HEK293 (cell line): ENCODE measurements at regions not wholly inside any gene's neighbourhood (a gene's known extent, or its start where the extent isn't known, plus 50 kb on each side); places are given as distances from the start of the nearest gene placed in this dataset.

Source experiments
- CTCF ChIA-PET: fragments of 350-600 bp; formaldehyde crosslinking; extraction: SDS; loops from one replicate; lab custom pipeline; 2021; ENCODE audit warnings: antibody characterized with exemption; lab: Yijun Ruan, JAX
- POLR2A ChIA-PET: fragments of 300-600 bp; formaldehyde crosslinking; extraction: SDS; loops from one replicate; lab custom pipeline; 2020; ENCODE audit warnings: antibody characterized with exemption, inconsistent platforms; lab: Yijun Ruan, JAX
- H3K27ac ChIP-seq: fragments of 200-500 bp; sonication (Bioruptor generic); 2 replicates; pipeline ENCODE4 v1.5.1; 2014; ENCODE audit warnings: low read depth, low read length, control low read depth, inconsistent platforms; ENCODE audit errors: extremely low read depth
- H3K36me3 ChIP-seq, 2 experiments: fragments of 200-500 bp in 1 of 2; sonication (Bioruptor generic) in 1 of 2; 1 replicate in 1 of 2; 2 replicates in 1 of 2; pipeline ENCODE4 v1.5.1; 2014 to 2017; ENCODE audit warnings: inconsistent platforms in 2 of 2, low read length in 2 of 2; ENCODE audit not compliant: control insufficient read depth in 2 of 2, insufficient read depth in 1 of 2
- H3K4me1 ChIP-seq: fragments of 200-500 bp; sonication (Bioruptor generic); 2 replicates; pipeline ENCODE4 v1.5.1; 2014; ENCODE audit warnings: mild to moderate bottlenecking, low read length, inconsistent platforms; ENCODE audit not compliant: control insufficient read depth, insufficient read depth
- H3K4me3 ChIP-seq: 2 replicates; pipeline ENCODE4 v1.5.1; 2011; ENCODE audit warnings: low read depth, mild to moderate bottlenecking, control low read depth, low read length, moderate library complexity
- H3K9me3 ChIP-seq: fragments of 200-500 bp; sonication (Bioruptor generic); 2 replicates; pipeline ENCODE4 v1.5.1; 2014; ENCODE audit warnings: low read depth, low read length, inconsistent platforms; ENCODE audit not compliant: control insufficient read depth, insufficient read depth
- HOXD13 ChIP-seq: sonication (generic); formaldehyde crosslinking; IDR thresholded peaks from 2 replicates; pipeline ENCODE4 v1.8.0; 2022; ENCODE audit warnings: missing genetic modification reagents, borderline replicate concordance
- SETDB1 ChIP-seq: IDR thresholded peaks from one replicate; pipeline ENCODE4 v1.6.1; 2017; ENCODE audit warnings: mild to moderate bottlenecking, low read length, moderate library complexity, mixed read lengths; ENCODE audit not compliant: insufficient read length
- TRIM28 ChIP-seq: IDR thresholded peaks from 2 replicates; pipeline ENCODE4 v1.6.1; 2011; ENCODE audit warnings: low read length, control low read depth, borderline replicate concordance
- ZBTB17 ChIP-seq: fragments of 450-650 bp; formaldehyde crosslinking; IDR thresholded peaks from 2 replicates; pipeline ENCODE4 v1.5.1; 2016; ENCODE audit warnings: missing biosample characterization, missing genetic modification characterization
- ZNF112 ChIP-seq: fragments of 450-650 bp; formaldehyde crosslinking; IDR thresholded peaks from 2 replicates; pipeline ENCODE4 v1.5.0; 2017; ENCODE audit warnings: missing biosample characterization, missing genetic modification characterization
- ZNF121 ChIP-seq: fragments of 450-650 bp; formaldehyde crosslinking; IDR thresholded peaks from 2 replicates; pipeline ENCODE4 v1.5.1; 2016; ENCODE audit warnings: missing biosample characterization, missing genetic modification characterization
- ZNF140 ChIP-seq: fragments of 450-650 bp; formaldehyde crosslinking; IDR thresholded peaks from 2 replicates; pipeline ENCODE4 v1.5.1; 2016; ENCODE audit warnings: missing biosample characterization, missing genetic modification characterization
- ZNF155 ChIP-seq: fragments of 450-650 bp; formaldehyde crosslinking; IDR thresholded peaks from 2 replicates; pipeline ENCODE4 v1.5.1; 2016; ENCODE audit warnings: missing biosample characterization, missing genetic modification characterization
- ZNF19 ChIP-seq: fragments of 450-650 bp; formaldehyde crosslinking; IDR thresholded peaks from 2 replicates; pipeline ENCODE4; 2016; ENCODE audit warnings: missing biosample characterization, missing genetic modification characterization, low read depth
- ZNF600 ChIP-seq: fragments of 450-650 bp; formaldehyde crosslinking; IDR thresholded peaks from 2 replicates; pipeline ENCODE4 v1.5.1; 2016; ENCODE audit warnings: missing biosample characterization, missing genetic modification characterization
- ZNF658 ChIP-seq: fragments of 450-650 bp; formaldehyde crosslinking; IDR thresholded peaks from 2 replicates; pipeline ENCODE4; 2016; ENCODE audit warnings: missing biosample characterization, missing genetic modification characterization
- ZNF707 ChIP-seq: fragments of 450-650 bp; formaldehyde crosslinking; IDR thresholded peaks from 2 replicates; pipeline ENCODE4 v1.5.1; 2016; ENCODE audit warnings: missing biosample characterization, missing genetic modification characterization
- TF ChIP-seq, protein P1 (sequence below): fragments of 450-650 bp; formaldehyde crosslinking; IDR thresholded peaks from 2 replicates; pipeline ENCODE4 v1.5.1; 2016; ENCODE audit warnings: missing biosample characterization, missing genetic modification characterization
- TF ChIP-seq, protein P2 (sequence below): fragments of 450-650 bp; formaldehyde crosslinking; IDR thresholded peaks from 2 replicates; pipeline ENCODE4 v1.5.1; 2016; ENCODE audit warnings: missing biosample characterization, missing genetic modification characterization, borderline replicate concordance
- TF ChIP-seq, protein P3 (sequence below): fragments of 450-650 bp; formaldehyde crosslinking; IDR thresholded peaks from 2 replicates; pipeline ENCODE4 v1.5.1; 2016; ENCODE audit warnings: missing biosample characterization, missing genetic modification characterization
- TF ChIP-seq, protein P4 (sequence below): fragments of 450-650 bp; formaldehyde crosslinking; conservative IDR thresholded peaks from 2 replicates; pipeline ENCODE4 v1.5.1; 2016; ENCODE audit warnings: low read depth, missing biosample characterization, missing genetic modification characterization
- TF ChIP-seq, protein P5 (sequence below): fragments of 450-650 bp; formaldehyde crosslinking; IDR thresholded peaks from 2 replicates; pipeline ENCODE4 v1.5.0; 2017; ENCODE audit warnings: missing biosample characterization, missing genetic modification characterization, borderline replicate concordance

DNA sequence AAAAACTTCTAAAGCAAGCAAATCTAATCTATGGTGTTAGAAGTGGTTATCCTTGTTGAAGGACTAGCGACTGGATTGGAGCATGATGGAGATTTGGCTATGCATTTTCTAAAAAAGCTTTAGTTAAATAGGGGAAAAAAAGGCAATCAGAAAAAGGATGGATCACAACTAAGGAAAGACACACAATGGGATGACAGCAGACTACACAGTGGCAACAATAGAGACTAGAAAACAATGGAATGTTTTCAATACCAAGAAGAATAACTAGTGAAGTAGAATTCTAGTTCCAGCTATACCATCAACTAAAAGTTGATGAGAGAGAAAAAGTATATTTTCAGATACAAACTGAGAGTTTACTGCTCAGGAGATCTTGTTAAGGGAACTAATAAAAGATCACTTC lies 605.8 kb downstream of the PTPRU start:
- H3K9me3 ChIP-seq, result no peaks in the 10 kb centered on the region
- no peaks in the 10 kb centered on the region for H3K4me1 ChIP-seq
- TF ChIP-seq ZNF121 (tag by site-specific recombination), result no peak
- TF ChIP-seq, protein P1, sequence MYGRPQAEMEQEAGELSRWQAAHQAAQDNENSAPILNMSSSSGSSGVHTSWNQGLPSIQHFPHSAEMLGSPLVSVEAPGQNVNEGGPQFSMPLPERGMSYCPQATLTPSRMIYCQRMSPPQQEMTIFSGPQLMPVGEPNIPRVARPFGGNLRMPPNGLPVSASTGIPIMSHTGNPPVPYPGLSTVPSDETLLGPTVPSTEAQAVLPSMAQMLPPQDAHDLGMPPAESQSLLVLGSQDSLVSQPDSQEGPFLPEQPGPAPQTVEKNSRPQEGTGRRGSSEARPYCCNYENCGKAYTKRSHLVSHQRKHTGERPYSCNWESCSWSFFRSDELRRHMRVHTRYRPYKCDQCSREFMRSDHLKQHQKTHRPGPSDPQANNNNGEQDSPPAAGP (tag by site-specific recombination), result no peak
- TF ChIP-seq ZNF707, result no peak
- no peak for TF ChIP-seq HOXD13
- peak; percentile 94 for TF ChIP-seq SETDB1
- TF ChIP-seq TRIM28, result peak; percentile 96; the same call in 1 of the 2 replicates
- TF ChIP-seq ZNF112, result no peak
- no peak for TF ChIP-seq ZNF19
- TF ChIP-seq ZBTB17, result no peak
- TF ChIP-seq ZNF140 (tag by site-specific recombination), result no peak
- TF ChIP-seq ZNF155 (tag by site-specific recombination), result no peak
- TF ChIP-seq, protein P2, sequence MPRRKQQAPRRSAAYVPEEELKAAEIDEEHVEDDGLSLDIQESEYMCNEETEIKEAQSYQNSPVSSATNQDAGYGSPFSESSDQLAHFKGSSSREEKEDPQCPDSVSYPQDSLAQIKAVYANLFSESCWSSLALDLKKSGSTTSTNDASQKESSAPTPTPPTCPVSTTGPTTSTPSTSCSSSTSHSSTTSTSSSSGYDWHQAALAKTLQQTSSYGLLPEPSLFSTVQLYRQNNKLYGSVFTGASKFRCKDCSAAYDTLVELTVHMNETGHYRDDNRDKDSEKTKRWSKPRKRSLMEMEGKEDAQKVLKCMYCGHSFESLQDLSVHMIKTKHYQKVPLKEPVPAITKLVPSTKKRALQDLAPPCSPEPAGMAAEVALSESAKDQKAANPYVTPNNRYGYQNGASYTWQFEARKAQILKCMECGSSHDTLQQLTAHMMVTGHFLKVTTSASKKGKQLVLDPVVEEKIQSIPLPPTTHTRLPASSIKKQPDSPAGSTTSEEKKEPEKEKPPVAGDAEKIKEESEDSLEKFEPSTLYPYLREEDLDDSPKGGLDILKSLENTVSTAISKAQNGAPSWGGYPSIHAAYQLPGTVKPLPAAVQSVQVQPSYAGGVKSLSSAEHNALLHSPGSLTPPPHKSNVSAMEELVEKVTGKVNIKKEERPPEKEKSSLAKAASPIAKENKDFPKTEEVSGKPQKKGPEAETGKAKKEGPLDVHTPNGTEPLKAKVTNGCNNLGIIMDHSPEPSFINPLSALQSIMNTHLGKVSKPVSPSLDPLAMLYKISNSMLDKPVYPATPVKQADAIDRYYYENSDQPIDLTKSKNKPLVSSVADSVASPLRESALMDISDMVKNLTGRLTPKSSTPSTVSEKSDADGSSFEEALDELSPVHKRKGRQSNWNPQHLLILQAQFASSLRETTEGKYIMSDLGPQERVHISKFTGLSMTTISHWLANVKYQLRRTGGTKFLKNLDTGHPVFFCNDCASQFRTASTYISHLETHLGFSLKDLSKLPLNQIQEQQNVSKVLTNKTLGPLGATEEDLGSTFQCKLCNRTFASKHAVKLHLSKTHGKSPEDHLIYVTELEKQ, result no peak
- TF ChIP-seq, protein P3, sequence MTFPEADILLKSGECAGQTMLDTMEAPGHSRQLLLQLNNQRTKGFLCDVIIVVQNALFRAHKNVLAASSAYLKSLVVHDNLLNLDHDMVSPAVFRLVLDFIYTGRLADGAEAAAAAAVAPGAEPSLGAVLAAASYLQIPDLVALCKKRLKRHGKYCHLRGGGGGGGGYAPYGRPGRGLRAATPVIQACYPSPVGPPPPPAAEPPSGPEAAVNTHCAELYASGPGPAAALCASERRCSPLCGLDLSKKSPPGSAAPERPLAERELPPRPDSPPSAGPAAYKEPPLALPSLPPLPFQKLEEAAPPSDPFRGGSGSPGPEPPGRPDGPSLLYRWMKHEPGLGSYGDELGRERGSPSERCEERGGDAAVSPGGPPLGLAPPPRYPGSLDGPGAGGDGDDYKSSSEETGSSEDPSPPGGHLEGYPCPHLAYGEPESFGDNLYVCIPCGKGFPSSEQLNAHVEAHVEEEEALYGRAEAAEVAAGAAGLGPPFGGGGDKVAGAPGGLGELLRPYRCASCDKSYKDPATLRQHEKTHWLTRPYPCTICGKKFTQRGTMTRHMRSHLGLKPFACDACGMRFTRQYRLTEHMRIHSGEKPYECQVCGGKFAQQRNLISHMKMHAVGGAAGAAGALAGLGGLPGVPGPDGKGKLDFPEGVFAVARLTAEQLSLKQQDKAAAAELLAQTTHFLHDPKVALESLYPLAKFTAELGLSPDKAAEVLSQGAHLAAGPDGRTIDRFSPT, result no peak
- no peak for TF ChIP-seq ZNF600 (tag by site-specific recombination)
- TF ChIP-seq ZNF658, result no peak
- TF ChIP-seq, protein P4, sequence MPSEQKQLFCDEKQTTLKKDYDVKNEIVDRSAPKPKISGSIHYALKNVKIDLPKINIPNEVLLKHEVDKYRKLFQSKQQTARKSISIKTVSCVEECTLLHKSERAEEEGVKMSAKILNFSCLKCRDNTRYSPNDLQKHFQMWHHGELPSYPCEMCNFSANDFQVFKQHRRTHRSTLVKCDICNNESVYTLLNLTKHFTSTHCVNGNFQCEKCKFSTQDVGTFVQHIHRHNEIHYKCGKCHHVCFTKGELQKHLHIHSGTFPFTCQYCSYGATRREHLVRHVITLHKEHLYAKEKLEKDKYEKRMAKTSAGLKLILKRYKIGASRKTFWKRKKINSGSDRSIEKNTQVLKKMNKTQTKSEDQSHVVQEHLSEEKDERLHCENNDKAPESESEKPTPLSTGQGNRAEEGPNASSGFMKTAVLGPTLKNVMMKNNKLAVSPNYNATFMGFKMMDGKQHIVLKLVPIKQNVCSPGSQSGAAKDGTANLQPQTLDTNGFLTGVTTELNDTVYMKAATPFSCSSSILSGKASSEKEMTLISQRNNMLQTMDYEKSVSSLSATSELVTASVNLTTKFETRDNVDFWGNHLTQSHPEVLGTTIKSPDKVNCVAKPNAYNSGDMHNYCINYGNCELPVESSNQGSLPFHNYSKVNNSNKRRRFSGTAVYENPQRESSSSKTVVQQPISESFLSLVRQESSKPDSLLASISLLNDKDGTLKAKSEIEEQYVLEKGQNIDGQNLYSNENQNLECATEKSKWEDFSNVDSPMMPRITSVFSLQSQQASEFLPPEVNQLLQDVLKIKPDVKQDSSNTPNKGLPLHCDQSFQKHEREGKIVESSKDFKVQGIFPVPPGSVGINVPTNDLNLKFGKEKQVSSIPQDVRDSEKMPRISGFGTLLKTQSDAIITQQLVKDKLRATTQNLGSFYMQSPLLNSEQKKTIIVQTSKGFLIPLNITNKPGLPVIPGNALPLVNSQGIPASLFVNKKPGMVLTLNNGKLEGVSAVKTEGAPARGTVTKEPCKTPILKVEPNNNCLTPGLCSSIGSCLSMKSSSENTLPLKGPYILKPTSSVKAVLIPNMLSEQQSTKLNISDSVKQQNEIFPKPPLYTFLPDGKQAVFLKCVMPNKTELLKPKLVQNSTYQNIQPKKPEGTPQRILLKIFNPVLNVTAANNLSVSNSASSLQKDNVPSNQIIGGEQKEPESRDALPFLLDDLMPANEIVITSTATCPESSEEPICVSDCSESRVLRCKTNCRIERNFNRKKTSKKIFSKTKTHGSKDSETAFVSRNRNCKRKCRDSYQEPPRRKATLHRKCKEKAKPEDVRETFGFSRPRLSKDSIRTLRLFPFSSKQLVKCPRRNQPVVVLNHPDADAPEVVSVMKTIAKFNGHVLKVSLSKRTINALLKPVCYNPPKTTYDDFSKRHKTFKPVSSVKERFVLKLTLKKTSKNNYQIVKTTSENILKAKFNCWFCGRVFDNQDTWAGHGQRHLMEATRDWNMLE (tag by site-specific recombination), result no peak
- TF ChIP-seq, protein P5, sequence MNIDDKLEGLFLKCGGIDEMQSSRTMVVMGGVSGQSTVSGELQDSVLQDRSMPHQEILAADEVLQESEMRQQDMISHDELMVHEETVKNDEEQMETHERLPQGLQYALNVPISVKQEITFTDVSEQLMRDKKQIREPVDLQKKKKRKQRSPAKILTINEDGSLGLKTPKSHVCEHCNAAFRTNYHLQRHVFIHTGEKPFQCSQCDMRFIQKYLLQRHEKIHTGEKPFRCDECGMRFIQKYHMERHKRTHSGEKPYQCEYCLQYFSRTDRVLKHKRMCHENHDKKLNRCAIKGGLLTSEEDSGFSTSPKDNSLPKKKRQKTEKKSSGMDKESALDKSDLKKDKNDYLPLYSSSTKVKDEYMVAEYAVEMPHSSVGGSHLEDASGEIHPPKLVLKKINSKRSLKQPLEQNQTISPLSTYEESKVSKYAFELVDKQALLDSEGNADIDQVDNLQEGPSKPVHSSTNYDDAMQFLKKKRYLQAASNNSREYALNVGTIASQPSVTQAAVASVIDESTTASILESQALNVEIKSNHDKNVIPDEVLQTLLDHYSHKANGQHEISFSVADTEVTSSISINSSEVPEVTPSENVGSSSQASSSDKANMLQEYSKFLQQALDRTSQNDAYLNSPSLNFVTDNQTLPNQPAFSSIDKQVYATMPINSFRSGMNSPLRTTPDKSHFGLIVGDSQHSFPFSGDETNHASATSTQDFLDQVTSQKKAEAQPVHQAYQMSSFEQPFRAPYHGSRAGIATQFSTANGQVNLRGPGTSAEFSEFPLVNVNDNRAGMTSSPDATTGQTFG (tag by site-specific recombination), result no peak
- TF ChIP-seq, all 188 proteins: peak for 2
- Histone ChIP-seq H3K27ac (no peak overlapping the region), H3K36me3 (no peaks in the 10 kb centered on the region), H3K4me3 (no peak overlapping the region)
- ChIA-PET POLR2A (no interaction called here), CTCF (no interaction called here)
